ENCODE measurements at regions not wholly inside any gene's neighbourhood (a gene's known extent, or its start where the extent isn't known, plus 50 kb on each side); places are given as distances from the start of the nearest gene placed in this dataset.

DNA sequence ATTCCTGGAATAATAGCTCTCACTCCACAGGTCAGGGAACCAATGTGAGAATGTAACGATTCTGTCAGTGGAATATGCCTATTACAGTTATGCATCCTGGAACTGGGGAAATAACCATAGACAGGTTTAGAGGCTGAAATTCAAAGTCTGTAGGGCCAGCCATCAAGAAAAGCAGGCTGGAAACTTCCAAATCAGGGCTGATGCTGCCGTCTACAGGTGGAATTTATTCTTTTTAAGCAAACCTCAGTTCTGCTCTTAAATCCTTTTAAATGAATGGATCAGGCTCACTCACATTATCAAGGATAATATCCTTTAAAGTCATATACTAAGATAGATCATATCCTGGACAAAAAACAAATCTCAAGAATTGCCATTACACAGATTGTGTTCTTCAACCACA, 699.8 kb downstream of the NR2F2 start:
- ATAC-seq (no peak), FAIRE-seq (no peak), DNase-seq (ENCODE audit: extremely low read depth in 1 of 4, low spot score in 3 of 4) (no peak)
- no TSS peak for BruUV-seq (replicated peaks)
- Histone ChIP-seq H3K4me2 (ENCODE audit: insufficient read depth, low read length) (no peak overlapping the region), H3K9me1 (ENCODE audit: control insufficient read depth, insufficient read depth, low read length) (no peaks in the 10 kb centered on the region), H3K4me3 (no peak overlapping the region), H3K27ac (ENCODE audit: extremely low read depth, low read depth, low read length) (no peak overlapping the region), H4K20me1 (replicated peaks; ENCODE audit: control insufficient read depth, insufficient read depth, low read length) (no peaks in the 10 kb centered on the region), H3K79me2 (ENCODE audit: control insufficient read depth, insufficient read depth, low read length) (no peaks in the 10 kb centered on the region), H3K36me3 (ENCODE audit: control insufficient read depth, insufficient read depth, low read length) (no peaks in the 10 kb centered on the region), H3K4me1 (replicated peaks in 1 of 2; ENCODE audit: control insufficient read depth in 2 of 2, insufficient read depth in 2 of 2, low read length in 2 of 2) (no peaks in the 10 kb centered on the region), H3K9me3 (replicated peaks; ENCODE audit: control insufficient read depth, insufficient read depth, low read depth, low read length) (0 out of 2 replicates have a peak, but pooled peaks cover 2% of the 10 kb centered on the region), H3K27me3 (ENCODE audit: control insufficient read depth in 2 of 2, insufficient read depth in 2 of 2, low read length in 2 of 2) (no peaks in the 10 kb centered on the region), H2AFZ (ENCODE audit: low read depth, low read length) (no peak overlapping the region), H3K9ac (ENCODE audit: insufficient read depth in 1 of 2, low read depth in 2 of 2, low read length in 2 of 2) (no peak overlapping the region)
- 0% methylated on average over 2 of the region's 2 CpGs for WGBS (ENCODE audit: insufficient coverage, low coverage, missing lambda C conversion rate)
- in situ Hi-C loops (cut with MboI): no loop called here
- TF ChIP-seq L3MBTL2 (IDR thresholded peaks at IDR 0.05) (no peak), SMAD4 (CRISPR knock-in tag; conservative IDR thresholded peaks at IDR 0.05) (no peak), CBX5 (IDR thresholded peaks at IDR 0.05; ENCODE audit: borderline replicate concordance, low read depth) (no peak), JUNB (CRISPR knock-in tag; conservative IDR thresholded peaks at IDR 0.05) (no peak), ZNF232 (CRISPR knock-in tag; IDR thresholded peaks at IDR 0.05) (no peak), ZBTB9 (CRISPR knock-in tag; IDR thresholded peaks at IDR 0.05) (no peak), ZNF140 (CRISPR knock-in tag; IDR thresholded peaks at IDR 0.05) (no peak), BACH1 (tag; IDR thresholded peaks at IDR 0.05) (no peak), CAMTA2 (CRISPR knock-in tag; conservative IDR thresholded peaks at IDR 0.05) (no peak), E2F3 (CRISPR knock-in tag; IDR thresholded peaks at IDR 0.05) (no peak), CTBP1 (IDR thresholded peaks at IDR 0.05; ENCODE audit: borderline replicate concordance) (no peak), MXD1 (CRISPR knock-in tag; IDR thresholded peaks at IDR 0.05; ENCODE audit: borderline replicate concordance, poor library complexity, severe bottlenecking) (no peak), ZNF311 (CRISPR knock-in tag; IDR thresholded peaks at IDR 0.05) (no peak), ZNF551 (CRISPR knock-in tag; IDR thresholded peaks at IDR 0.05) (no peak)
- TF ChIP-seq, protein P1, sequence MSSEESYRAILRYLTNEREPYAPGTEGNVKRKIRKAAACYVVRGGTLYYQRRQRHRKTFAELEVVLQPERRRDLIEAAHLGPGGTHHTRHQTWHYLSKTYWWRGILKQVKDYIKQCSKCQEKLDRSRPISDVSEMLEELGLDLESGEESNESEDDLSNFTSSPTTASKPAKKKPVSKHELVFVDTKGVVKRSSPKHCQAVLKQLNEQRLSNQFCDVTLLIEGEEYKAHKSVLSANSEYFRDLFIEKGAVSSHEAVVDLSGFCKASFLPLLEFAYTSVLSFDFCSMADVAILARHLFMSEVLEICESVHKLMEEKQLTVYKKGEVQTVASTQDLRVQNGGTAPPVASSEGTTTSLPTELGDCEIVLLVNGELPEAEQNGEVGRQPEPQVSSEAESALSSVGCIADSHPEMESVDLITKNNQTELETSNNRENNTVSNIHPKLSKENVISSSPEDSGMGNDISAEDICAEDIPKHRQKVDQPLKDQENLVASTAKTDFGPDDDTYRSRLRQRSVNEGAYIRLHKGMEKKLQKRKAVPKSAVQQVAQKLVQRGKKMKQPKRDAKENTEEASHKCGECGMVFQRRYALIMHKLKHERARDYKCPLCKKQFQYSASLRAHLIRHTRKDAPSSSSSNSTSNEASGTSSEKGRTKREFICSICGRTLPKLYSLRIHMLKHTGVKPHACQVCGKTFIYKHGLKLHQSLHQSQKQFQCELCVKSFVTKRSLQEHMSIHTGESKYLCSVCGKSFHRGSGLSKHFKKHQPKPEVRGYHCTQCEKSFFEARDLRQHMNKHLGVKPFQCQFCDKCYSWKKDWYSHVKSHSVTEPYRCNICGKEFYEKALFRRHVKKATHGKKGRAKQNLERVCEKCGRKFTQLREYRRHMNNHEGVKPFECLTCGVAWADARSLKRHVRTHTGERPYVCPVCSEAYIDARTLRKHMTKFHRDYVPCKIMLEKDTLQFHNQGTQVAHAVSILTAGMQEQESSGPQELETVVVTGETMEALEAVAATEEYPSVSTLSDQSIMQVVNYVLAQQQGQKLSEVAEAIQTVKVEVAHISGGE (CRISPR knock-in tag; IDR thresholded peaks at IDR 0.05): no peak
- TF ChIP-seq, protein P2, sequence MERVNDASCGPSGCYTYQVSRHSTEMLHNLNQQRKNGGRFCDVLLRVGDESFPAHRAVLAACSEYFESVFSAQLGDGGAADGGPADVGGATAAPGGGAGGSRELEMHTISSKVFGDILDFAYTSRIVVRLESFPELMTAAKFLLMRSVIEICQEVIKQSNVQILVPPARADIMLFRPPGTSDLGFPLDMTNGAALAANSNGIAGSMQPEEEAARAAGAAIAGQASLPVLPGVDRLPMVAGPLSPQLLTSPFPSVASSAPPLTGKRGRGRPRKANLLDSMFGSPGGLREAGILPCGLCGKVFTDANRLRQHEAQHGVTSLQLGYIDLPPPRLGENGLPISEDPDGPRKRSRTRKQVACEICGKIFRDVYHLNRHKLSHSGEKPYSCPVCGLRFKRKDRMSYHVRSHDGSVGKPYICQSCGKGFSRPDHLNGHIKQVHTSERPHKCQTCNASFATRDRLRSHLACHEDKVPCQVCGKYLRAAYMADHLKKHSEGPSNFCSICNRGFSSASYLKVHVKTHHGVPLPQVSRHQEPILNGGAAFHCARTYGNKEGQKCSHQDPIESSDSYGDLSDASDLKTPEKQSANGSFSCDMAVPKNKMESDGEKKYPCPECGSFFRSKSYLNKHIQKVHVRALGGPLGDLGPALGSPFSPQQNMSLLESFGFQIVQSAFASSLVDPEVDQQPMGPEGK (CRISPR knock-in tag; IDR thresholded peaks at IDR 0.05; ENCODE audit: borderline replicate concordance): no peak
- intact Hi-C loops (cut with micrococcal nuclease): no loop called here
- POLR2A ChIA-PET: no interaction called here
- CTCF ChIA-PET (ENCODE audit: low intra/inter-chr PET ratio): no interaction called here

All from K562 (cell line).